ENCODE measurements at regions not wholly inside any gene's neighbourhood (a gene's known extent, or its start where the extent isn't known, plus 50 kb on each side); places are given as distances from the start of the nearest gene placed in this dataset.
"Not testable (repeated sequence)": the region's sequence is repeated elsewhere in the genome, so short reads cannot be mapped to it uniquely, and the experiment has no call there.

- Histone ChIP-seq H3K36me3 (ENCODE audit: control insufficient read depth, insufficient read depth, low read length) (no peaks in the 10 kb centered on the region), H3K4me3 (ENCODE audit: low read length) (no peak overlapping the region), H3K9ac (ENCODE audit: low read length) (no peak overlapping the region), H3K27ac (ENCODE audit: low read depth, low read length) (no peak overlapping the region), H3K27me3 (ENCODE audit: control insufficient read depth, insufficient read depth, low read length) (no peaks in the 10 kb centered on the region), H3K4me1 (ENCODE audit: control insufficient read depth, insufficient read depth, low read length) (no peaks in the 10 kb centered on the region)
These were observed 408.7 kb downstream of the REEP3 start for GRCh38 chr10:63929831-63930467.

DNA sequence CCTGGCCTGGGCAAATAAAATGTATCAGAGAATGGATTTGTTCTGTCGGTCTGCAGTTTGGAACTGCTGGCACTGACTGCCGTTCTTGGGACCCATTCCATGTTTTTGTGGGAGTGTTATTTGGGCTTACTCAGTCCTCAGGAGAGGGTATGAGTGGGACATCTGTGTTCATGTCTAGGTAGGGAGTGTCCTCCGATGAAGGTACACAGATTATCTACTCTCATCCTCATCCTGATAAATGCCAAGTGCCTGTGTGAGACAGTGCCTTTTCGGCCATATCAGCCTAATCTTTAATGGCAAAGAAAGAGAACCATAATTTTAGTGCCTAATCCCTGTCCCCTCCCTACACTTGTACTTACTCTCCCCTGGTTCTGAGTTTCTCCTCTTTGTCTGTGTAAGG is 409.4 kb downstream of the REEP3 start:
- no peak overlapping the region for H3K9ac ChIP-seq (ENCODE audit: low read length)
- H3K27ac ChIP-seq (ENCODE audit: low read depth, low read length): no peak overlapping the region
- no peaks in the 10 kb centered on the region for H3K4me1 ChIP-seq (ENCODE audit: control insufficient read depth, insufficient read depth, low read length)
- no peaks in the 10 kb centered on the region for H3K36me3 ChIP-seq (ENCODE audit: control insufficient read depth, insufficient read depth, low read length)
- no peak overlapping the region for H3K4me3 ChIP-seq (ENCODE audit: low read length)
- no peaks in the 10 kb centered on the region for H3K27me3 ChIP-seq (ENCODE audit: control insufficient read depth, insufficient read depth, low read length)

DNA sequence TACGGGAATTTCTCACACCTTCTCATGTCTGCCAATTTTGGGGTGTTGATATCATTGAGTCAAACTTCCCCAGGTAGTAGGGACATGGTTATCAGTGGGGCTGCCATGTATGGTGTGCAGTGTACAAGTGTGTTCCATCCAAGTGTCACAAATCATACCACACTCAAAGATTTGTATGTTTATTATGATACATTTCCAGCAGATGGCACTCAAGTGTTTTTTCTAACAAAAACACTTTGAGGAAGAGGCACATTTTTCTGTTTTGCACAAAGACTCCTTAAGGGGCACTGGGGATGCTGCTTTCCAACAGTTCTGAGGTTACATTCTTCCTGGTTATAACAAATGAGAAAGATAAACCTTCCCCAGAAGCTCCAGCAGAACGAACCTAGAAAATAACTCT is 414.5 kb downstream of the REEP3 start:
- Histone ChIP-seq H3K4me3 (ENCODE audit: low read length) (no peak overlapping the region), H3K27ac (ENCODE audit: low read depth, low read length) (no peak overlapping the region), H3K9ac (ENCODE audit: low read length) (no peak overlapping the region), H3K27me3 (ENCODE audit: control insufficient read depth, insufficient read depth, low read length) (no peaks in the 10 kb centered on the region), H3K36me3 (ENCODE audit: control insufficient read depth, insufficient read depth, low read length) (no peaks in the 10 kb centered on the region), H3K4me1 (ENCODE audit: control insufficient read depth, insufficient read depth, low read length) (no peaks in the 10 kb centered on the region)

GRCh38 chr10:63940277-63940922 is 419.2 kb downstream of the REEP3 start:
- Histone ChIP-seq H3K27me3 (ENCODE audit: control insufficient read depth, insufficient read depth, low read length) (no peaks in the 10 kb centered on the region), H3K4me1 (ENCODE audit: control insufficient read depth, insufficient read depth, low read length) (no peaks in the 10 kb centered on the region), H3K9ac (ENCODE audit: low read length) (no peak overlapping the region), H3K4me3 (ENCODE audit: low read length) (no peak overlapping the region), H3K36me3 (ENCODE audit: control insufficient read depth, insufficient read depth, low read length) (no peaks in the 10 kb centered on the region), H3K27ac (ENCODE audit: low read depth, low read length) (no peak overlapping the region)

- Histone ChIP-seq H3K27me3 (ENCODE audit: control insufficient read depth, insufficient read depth, low read length) (no peaks in the 10 kb centered on the region), H3K4me3 (ENCODE audit: low read length) (no peak overlapping the region), H3K27ac (ENCODE audit: low read depth, low read length) (no peak overlapping the region), H3K9ac (ENCODE audit: low read length) (no peak overlapping the region), H3K36me3 (ENCODE audit: control insufficient read depth, insufficient read depth, low read length) (no peaks in the 10 kb centered on the region), H3K4me1 (ENCODE audit: control insufficient read depth, insufficient read depth, low read length) (no peaks in the 10 kb centered on the region)
These were observed 443.2 kb downstream of the REEP3 start for GRCh38 chr10:63964406-63964805.

GRCh38 chr10:63965846-63966245 is 444.6 kb downstream of the REEP3 start:
- Histone ChIP-seq H3K27ac (ENCODE audit: low read depth, low read length) (no peak overlapping the region), H3K9ac (ENCODE audit: low read length) (no peak overlapping the region), H3K27me3 (ENCODE audit: control insufficient read depth, insufficient read depth, low read length) (no peaks in the 10 kb centered on the region), H3K4me3 (ENCODE audit: low read length) (no peak overlapping the region), H3K4me1 (ENCODE audit: control insufficient read depth, insufficient read depth, low read length) (no peaks in the 10 kb centered on the region), H3K36me3 (ENCODE audit: control insufficient read depth, insufficient read depth, low read length) (no peaks in the 10 kb centered on the region)

DNA sequence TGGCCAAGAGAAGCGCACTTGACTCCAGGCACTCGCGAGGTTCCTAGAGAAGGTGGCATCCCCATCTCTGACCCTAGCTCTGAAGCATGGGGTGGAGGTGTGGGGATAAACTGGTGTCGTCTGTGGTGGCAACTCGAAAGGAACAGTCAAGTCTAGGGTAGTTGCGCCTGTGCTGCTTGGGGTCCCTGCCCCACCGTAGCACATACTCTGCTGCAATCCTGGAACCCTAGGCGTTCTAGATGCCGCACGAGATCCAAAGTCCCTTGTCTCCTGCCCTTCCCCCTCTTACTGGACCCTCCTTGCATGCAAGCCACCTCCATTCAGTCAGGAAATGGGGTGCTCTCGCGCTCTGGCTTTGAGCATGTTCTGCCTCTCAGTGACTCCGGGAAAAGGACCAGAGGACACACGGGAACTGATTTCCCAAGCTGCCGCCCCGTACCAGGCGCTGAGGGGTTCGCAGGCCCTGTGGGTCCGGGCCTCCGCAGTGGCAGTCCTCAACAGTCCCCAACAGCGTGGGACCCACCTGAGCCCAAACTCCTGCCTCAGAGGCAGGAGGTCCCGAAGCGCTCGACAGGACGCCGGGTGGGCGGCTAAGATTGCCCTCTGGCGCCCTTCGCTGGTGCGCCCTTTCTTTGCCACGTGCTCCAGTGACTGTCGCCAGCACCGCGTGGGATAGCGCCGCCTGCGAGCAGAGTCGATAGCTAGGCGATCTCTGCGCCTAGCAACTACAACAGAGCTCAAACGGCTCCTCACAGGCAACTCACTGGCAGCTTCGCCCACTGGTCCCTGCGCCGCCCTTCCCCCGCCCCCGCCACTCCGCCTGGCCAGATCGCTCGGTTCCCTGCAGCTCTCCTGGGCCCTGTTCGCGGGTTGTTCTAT is 452.0 kb downstream of the REEP3 start:
- Histone ChIP-seq H3K27ac (ENCODE audit: low read depth, low read length) (no peak overlapping the region), H3K4me3 (ENCODE audit: low read length) (no peak overlapping the region)

DNA sequence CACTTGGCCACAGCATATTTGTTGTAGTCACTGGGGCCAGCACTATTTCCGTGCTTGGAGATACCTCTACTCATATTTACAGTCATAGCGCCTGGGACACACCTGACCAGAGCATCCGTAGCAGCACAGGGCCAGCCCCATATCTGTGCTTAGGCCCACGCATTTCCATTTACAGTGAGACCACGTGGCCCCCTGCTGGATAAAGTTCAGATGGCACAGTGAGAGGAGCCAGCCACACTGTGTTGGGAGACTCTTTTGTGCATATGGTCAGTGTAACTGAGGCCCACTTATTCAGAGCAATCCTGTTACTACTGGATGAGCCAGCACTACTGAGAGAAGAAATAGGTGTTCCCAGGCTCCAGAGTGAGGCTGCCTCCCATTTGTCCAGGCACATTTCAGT is 455.3 kb downstream of the REEP3 start:
- H3K9ac ChIP-seq (ENCODE audit: low read length): no peak overlapping the region
- H3K4me1 ChIP-seq (ENCODE audit: control insufficient read depth, insufficient read depth, low read length): no peaks in the 10 kb centered on the region
- no peak overlapping the region for H3K4me3 ChIP-seq (ENCODE audit: low read length)
- H3K27me3 ChIP-seq (ENCODE audit: control insufficient read depth, insufficient read depth, low read length): no peaks in the 10 kb centered on the region
- H3K27ac ChIP-seq (ENCODE audit: low read depth, low read length): no peak overlapping the region
- H3K36me3 ChIP-seq (ENCODE audit: control insufficient read depth, insufficient read depth, low read length): no peaks in the 10 kb centered on the region

More for the DNA sequence above, 452.0 kb downstream of the REEP3 start:
- Histone ChIP-seq H3K27me3 (ENCODE audit: control insufficient read depth, insufficient read depth, low read length) (no peaks in the 10 kb centered on the region), H3K4me1 (ENCODE audit: control insufficient read depth, insufficient read depth, low read length) (no peaks in the 10 kb centered on the region), H3K36me3 (ENCODE audit: control insufficient read depth, insufficient read depth, low read length) (no peaks in the 10 kb centered on the region), H3K9ac (ENCODE audit: low read length) (no peak overlapping the region)

DNA sequence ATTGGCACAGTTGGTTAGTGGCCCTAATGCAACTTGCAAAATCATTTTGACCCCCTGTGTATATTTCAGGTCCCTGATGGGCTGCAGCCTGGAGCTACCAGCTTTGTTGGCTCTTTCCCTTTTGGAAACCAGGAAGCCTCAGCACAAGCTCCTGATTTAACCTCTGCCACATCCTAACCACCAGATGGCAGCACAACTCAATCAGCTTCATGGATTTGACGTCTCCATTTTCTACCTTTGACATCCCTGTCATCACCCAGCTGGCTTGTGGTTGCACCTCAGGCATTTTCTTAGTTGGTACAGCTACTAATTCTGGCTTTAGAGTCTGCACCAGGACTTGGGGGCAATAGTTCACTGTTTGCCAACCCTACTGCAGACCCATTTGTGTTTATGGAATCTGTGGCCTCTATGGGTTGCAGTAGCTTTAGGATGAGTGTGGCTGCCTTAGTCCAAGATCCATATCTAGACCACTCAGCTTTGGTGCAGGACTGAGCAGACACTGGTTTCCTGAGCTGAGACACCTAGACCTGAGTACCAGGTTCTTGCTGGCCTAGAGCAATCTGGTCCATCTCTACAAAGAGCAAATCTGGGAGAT is 456.2 kb downstream of the REEP3 start:
- no peaks in the 10 kb centered on the region for H3K36me3 ChIP-seq (ENCODE audit: control insufficient read depth, insufficient read depth, low read length)
- no peaks in the 10 kb centered on the region for H3K27me3 ChIP-seq (ENCODE audit: control insufficient read depth, insufficient read depth, low read length)
- H3K4me3 ChIP-seq (ENCODE audit: low read length): no peak overlapping the region
- no peak overlapping the region for H3K9ac ChIP-seq (ENCODE audit: low read length)
- no peak overlapping the region for H3K27ac ChIP-seq (ENCODE audit: low read depth, low read length)
- H3K4me1 ChIP-seq (ENCODE audit: control insufficient read depth, insufficient read depth, low read length): no peaks in the 10 kb centered on the region

GRCh38 chr10:63980870-63981269 is 459.7 kb downstream of the REEP3 start:
- not testable (repeated sequence) for H3K4me3 ChIP-seq (ENCODE audit: low read length); H3K4me1 ChIP-seq (ENCODE audit: control insufficient read depth, insufficient read depth, low read length); H3K9ac ChIP-seq (ENCODE audit: low read length); H3K27ac ChIP-seq (ENCODE audit: low read depth, low read length); H3K36me3 ChIP-seq (ENCODE audit: control insufficient read depth, insufficient read depth, low read length); H3K27me3 ChIP-seq (ENCODE audit: control insufficient read depth, insufficient read depth, low read length)

- not testable (repeated sequence) for H3K4me1 ChIP-seq (ENCODE audit: control insufficient read depth, insufficient read depth, low read length); H3K27me3 ChIP-seq (ENCODE audit: control insufficient read depth, insufficient read depth, low read length); H3K36me3 ChIP-seq (ENCODE audit: control insufficient read depth, insufficient read depth, low read length); H3K27ac ChIP-seq (ENCODE audit: low read depth, low read length); H3K4me3 ChIP-seq (ENCODE audit: low read length); H3K9ac ChIP-seq (ENCODE audit: low read length)
These were observed 462.9 kb downstream of the REEP3 start for GRCh38 chr10:63984061-63984460.

DNA sequence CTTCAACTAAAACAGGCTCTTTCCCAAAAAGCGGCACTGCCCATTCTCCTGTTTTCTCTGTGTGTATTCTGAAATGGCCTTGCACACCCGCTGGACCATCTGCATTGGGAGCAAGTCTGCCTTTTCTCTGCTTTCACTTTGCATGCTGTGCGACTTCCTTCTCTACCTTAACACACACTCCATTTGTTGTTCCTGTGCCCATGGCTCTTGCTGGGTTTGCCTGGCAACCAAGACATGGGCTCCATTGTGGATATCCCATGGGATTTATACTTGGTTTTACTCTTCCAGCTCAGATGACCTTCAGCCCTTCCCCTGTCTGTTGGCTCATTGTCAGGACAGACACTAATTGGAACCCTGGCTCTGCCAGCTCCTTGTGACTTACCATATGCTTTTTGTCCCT is 465.3 kb downstream of the REEP3 start:
- Histone ChIP-seq H3K4me1 (ENCODE audit: control insufficient read depth, insufficient read depth, low read length) (no peaks in the 10 kb centered on the region), H3K4me3 (ENCODE audit: low read length) (no peak overlapping the region), H3K27ac (ENCODE audit: low read depth, low read length) (no peak overlapping the region), H3K27me3 (ENCODE audit: control insufficient read depth, insufficient read depth, low read length) (no peaks in the 10 kb centered on the region), H3K9ac (ENCODE audit: low read length) (no peak overlapping the region), H3K36me3 (ENCODE audit: control insufficient read depth, insufficient read depth, low read length) (no peaks in the 10 kb centered on the region)
